ENCODE measurements at regions not wholly inside any gene's neighbourhood (a gene's known extent, or its start where the extent isn't known, plus 50 kb on each side); places are given as distances from the start of the nearest gene placed in this dataset.

GRCh38 chr10:59513558-59513957, 151.2 kb upstream of the FAM13C start:
- Histone ChIP-seq H3K4me2 (ENCODE audit: insufficient read depth, low read length) (no peak overlapping the region), H2AFZ (ENCODE audit: low read depth, low read length) (no peak overlapping the region), H3K79me2 (ENCODE audit: control insufficient read depth, insufficient read depth, low read length) (no peaks in the 10 kb centered on the region), H4K20me1 (replicated peaks; ENCODE audit: control insufficient read depth, insufficient read depth, low read length) (no peaks in the 10 kb centered on the region), H3K4me3 (no peak overlapping the region), H3K4me1 (replicated peaks in 1 of 2; ENCODE audit: control insufficient read depth in 2 of 2, insufficient read depth in 2 of 2, low read length in 2 of 2) (no peaks in the 10 kb centered on the region), H3K27ac (ENCODE audit: extremely low read depth, low read depth, low read length) (no peak overlapping the region), H3K9me3 (replicated peaks; ENCODE audit: control insufficient read depth, insufficient read depth, low read depth, low read length) (no peaks in the 10 kb centered on the region), H3K27me3 (ENCODE audit: control insufficient read depth in 2 of 2, insufficient read depth in 2 of 2, low read length in 2 of 2) (no peaks in the 10 kb centered on the region), H3K36me3 (ENCODE audit: control insufficient read depth, insufficient read depth, low read length) (no peaks in the 10 kb centered on the region), H3K9me1 (ENCODE audit: control insufficient read depth, insufficient read depth, low read length) (no peaks in the 10 kb centered on the region), H3K9ac (ENCODE audit: insufficient read depth in 1 of 2, low read depth in 2 of 2, low read length in 2 of 2) (no peak overlapping the region)
- DNase-seq (ENCODE audit: extremely low read depth in 1 of 4, low spot score in 3 of 4) (no peak), ATAC-seq (no peak), FAIRE-seq (no peak)
- intact Hi-C loops (cut with micrococcal nuclease) = no loop called here
- POLR2A ChIA-PET = interaction anchor here (0.7 kb wide), 1 partner anchor 151 kb away, joined by 3 read pairs; no protein-coding TSS in a partner anchor
- 0% methylated on average over 3 of the region's 3 CpGs for WGBS (ENCODE audit: insufficient coverage, low coverage, missing lambda C conversion rate)
- CTCF ChIA-PET (ENCODE audit: low intra/inter-chr PET ratio) = no interaction called here
- in situ Hi-C loops (cut with MboI) = no loop called here
- no TSS peak for BruUV-seq (replicated peaks)
- TF ChIP-seq ARID3A (IDR thresholded peaks at IDR 0.05; ENCODE audit: borderline replicate concordance, low read depth, low read length) = no peak
- TF ChIP-seq SRSF9 (IDR thresholded peaks at IDR 0.05; ENCODE audit: borderline replicate concordance, low read depth, low read length) = no peak
- no peak for TF ChIP-seq ZNF77 (CRISPR knock-in tag; IDR thresholded peaks at IDR 0.05)
- no peak for TF ChIP-seq TAL1 (IDR thresholded peaks at IDR 0.05)
- TF ChIP-seq ZFP36 (IDR thresholded peaks at IDR 0.05; ENCODE audit: low read depth, low read length, partially characterized antibody) = no peak
- no peak for TF ChIP-seq ZNF511 (CRISPR knock-in tag; IDR thresholded peaks at IDR 0.05)
- TF ChIP-seq FOXA1 (IDR thresholded peaks at IDR 0.05; ENCODE audit: borderline replicate concordance) = no peak
- no peak for TF ChIP-seq BRF1 (IDR thresholded peaks at IDR 0.05; ENCODE audit: borderline replicate concordance, extremely low read depth, insufficient read length)
- TF ChIP-seq SRSF7 (optimal IDR thresholded peaks at IDR 0.05; ENCODE audit: low read depth, low read length) = no peak
- no peak for TF ChIP-seq CBX3 (IDR thresholded peaks at IDR 0.05; ENCODE audit: borderline replicate concordance in 1 of 2, low read length in 2 of 2)
- TF ChIP-seq SMAD1 (IDR thresholded peaks at IDR 0.05; ENCODE audit: low read depth, low read length, partially characterized antibody) = no peak
- no peak for TF ChIP-seq ZNF253 (CRISPR knock-in tag; conservative IDR thresholded peaks at IDR 0.05)
- no peak for TF ChIP-seq ZNF311 (CRISPR knock-in tag; IDR thresholded peaks at IDR 0.05)
- TF ChIP-seq MEF2D (tag; conservative IDR thresholded peaks at IDR 0.05; ENCODE audit: low read depth) = no peak
- no peak for TF ChIP-seq CHAMP1 (IDR thresholded peaks at IDR 0.05)
- no peak for TF ChIP-seq CEBPZ (IDR thresholded peaks at IDR 0.05; ENCODE audit: borderline replicate concordance, low read depth, low read length)
- TF ChIP-seq CEBPB (tag; IDR thresholded peaks at IDR 0.05) = no peak
